ENCODE measurements at regions not wholly inside any gene's neighbourhood (a gene's known extent, or its start where the extent isn't known, plus 50 kb on each side); places are given as distances from the start of the nearest gene placed in this dataset.
"Not testable (repeated sequence)": the region's sequence is repeated elsewhere in the genome, so short reads cannot be mapped to it uniquely, and the experiment has no call there.

- no peak for DNase-seq (ENCODE audit: low spot score)
Observed at GRCh38 chr6:158920311-158920905, 79.6 kb downstream of the RSPH3 start.

- no peak for DNase-seq (ENCODE audit: low spot score)
Observed at GRCh38 chr6:158919865-158920264, 80.1 kb downstream of the RSPH3 start.

- DNase-seq (ENCODE audit: low spot score) = no peak
Observed at GRCh38 chr6:158916617-158917016, 83.4 kb downstream of the RSPH3 start.

GRCh38 chr6:158914923-158915322 lies 85.1 kb downstream of the RSPH3 start:
- DNase-seq (ENCODE audit: low spot score) = no peak

- no peak for DNase-seq (ENCODE audit: low spot score)
Observed at GRCh38 chr6:158913580-158913979, 86.4 kb downstream of the RSPH3 start.

- no peak for DNase-seq (ENCODE audit: low spot score)
Observed at GRCh38 chr6:158912655-158913054, 87.3 kb downstream of the RSPH3 start.

- DNase-seq (ENCODE audit: low spot score) = no peak
Observed at GRCh38 chr6:158911746-158912480, 88.1 kb downstream of the RSPH3 start.

GRCh38 chr6:158910484-158911440 lies 89.2 kb downstream of the RSPH3 start:
- peak; percentile 18 for DNase-seq (ENCODE audit: low spot score)

GRCh38 chr6:158909938-158910337 lies 90.1 kb downstream of the RSPH3 start:
- DNase-seq (ENCODE audit: low spot score) = no peak

- DNase-seq (ENCODE audit: low spot score) = no peak
Observed at GRCh38 chr6:158908606-158909005, 89.4 kb upstream of the EZR start.

GRCh38 chr6:158907931-158908330 lies 88.8 kb upstream of the EZR start:
- no peak for DNase-seq (ENCODE audit: low spot score)

GRCh38 chr6:158906926-158907325 lies 87.8 kb upstream of the EZR start:
- DNase-seq (ENCODE audit: low spot score) = no peak

GRCh38 chr6:158905277-158905676 lies 86.1 kb upstream of the EZR start:
- no peak for DNase-seq (ENCODE audit: low spot score)

- no peak for DNase-seq (ENCODE audit: low spot score)
Observed at GRCh38 chr6:158903801-158904200, 84.6 kb upstream of the EZR start.

- DNase-seq (ENCODE audit: low spot score) = no peak
Observed at GRCh38 chr6:158900663-158901312, 81.6 kb upstream of the EZR start.

GRCh38 chr6:158897236-158897635 lies 78.1 kb upstream of the EZR start:
- DNase-seq (ENCODE audit: low spot score) = no peak

GRCh38 chr6:158895661-158896060 lies 76.5 kb upstream of the EZR start:
- DNase-seq (ENCODE audit: low spot score) = no peak

GRCh38 chr6:158894193-158894592 lies 75.0 kb upstream of the EZR start:
- no peak for DNase-seq (ENCODE audit: low spot score)

GRCh38 chr6:158892266-158892665 lies 73.1 kb upstream of the EZR start:
- no peak for DNase-seq (ENCODE audit: low spot score)

- not testable (repeated sequence) for DNase-seq (ENCODE audit: low spot score)
Observed at GRCh38 chr6:158891560-158891959, 72.4 kb upstream of the EZR start.

- DNase-seq (ENCODE audit: low spot score) = not testable (repeated sequence)
Observed at GRCh38 chr6:158888171-158888570, 69.0 kb upstream of the EZR start.
